ENCODE measurements at regions not wholly inside any gene's neighbourhood (a gene's known extent, or its start where the extent isn't known, plus 50 kb on each side); places are given as distances from the start of the nearest gene placed in this dataset.

- Histone ChIP-seq H3K9ac (ENCODE audit: low read length) (no peak overlapping the region), H3K4me2 (ENCODE audit: low read length) (no peak overlapping the region), H3K27ac (ENCODE audit: low read length) (no peak overlapping the region), H4K20me1 (ENCODE audit: insufficient read depth, low read length) (no peaks in the 10 kb centered on the region), H3K27me3 (ENCODE audit: low read depth, low read length) (no peaks in the 10 kb centered on the region), H3K36me3 (replicated peaks; ENCODE audit: low read depth, low read length) (no peaks in the 10 kb centered on the region), H3K4me1 (ENCODE audit: low read length) (no peaks in the 10 kb centered on the region), H3K9me3 (ENCODE audit: insufficient read depth, low read length) (no peaks in the 10 kb centered on the region), H2AFZ (ENCODE audit: low read depth, low read length) (no peak overlapping the region), H3K79me2 (ENCODE audit: low read length) (no peaks in the 10 kb centered on the region), H3K4me3 (ENCODE audit: low read length) (no peak overlapping the region)
- TF ChIP-seq EZH2phosphoT487 (IDR thresholded peaks at IDR 0.05; ENCODE audit: low read depth), result no peak
- no peak for TF ChIP-seq CTCF (IDR thresholded peaks at IDR 0.05; ENCODE audit: low read depth, low read length)
Measured at GRCh38 chr9:115386963-115387770, 269.2 kb upstream of the TNC start.

- Histone ChIP-seq H3K27me3 (ENCODE audit: low read depth, low read length) (no peaks in the 10 kb centered on the region), H3K4me1 (ENCODE audit: low read length) (no peaks in the 10 kb centered on the region), H3K79me2 (ENCODE audit: low read length) (no peaks in the 10 kb centered on the region), H3K9ac (ENCODE audit: low read length) (no peak overlapping the region), H3K9me3 (ENCODE audit: insufficient read depth, low read length) (no peaks in the 10 kb centered on the region), H3K27ac (ENCODE audit: low read length) (no peak overlapping the region), H4K20me1 (ENCODE audit: insufficient read depth, low read length) (no peaks in the 10 kb centered on the region), H3K36me3 (replicated peaks; ENCODE audit: low read depth, low read length) (no peaks in the 10 kb centered on the region), H2AFZ (ENCODE audit: low read depth, low read length) (no peak overlapping the region), H3K4me3 (ENCODE audit: low read length) (no peak overlapping the region), H3K4me2 (ENCODE audit: low read length) (no peak overlapping the region)
- TF ChIP-seq CTCF (IDR thresholded peaks at IDR 0.05; ENCODE audit: low read depth, low read length), result no peak
- no peak for TF ChIP-seq EZH2phosphoT487 (IDR thresholded peaks at IDR 0.05; ENCODE audit: low read depth)
Measured at GRCh38 chr9:115391168-115391825, 273.3 kb upstream of the TNC start.

GRCh38 chr9:115393976-115394775 is 276.2 kb upstream of the TNC start:
- no peaks in the 10 kb centered on the region for H3K4me1 ChIP-seq (ENCODE audit: low read length)
- no peaks in the 10 kb centered on the region for H3K79me2 ChIP-seq (ENCODE audit: low read length)
- no peak overlapping the region for H3K9ac ChIP-seq (ENCODE audit: low read length)
- H3K9me3 ChIP-seq (ENCODE audit: insufficient read depth, low read length), result no peaks in the 10 kb centered on the region
- no peaks in the 10 kb centered on the region for H4K20me1 ChIP-seq (ENCODE audit: insufficient read depth, low read length)
- no peak overlapping the region for H3K4me2 ChIP-seq (ENCODE audit: low read length)
- H2AFZ ChIP-seq (ENCODE audit: low read depth, low read length), result no peak overlapping the region
- no peaks in the 10 kb centered on the region for H3K27me3 ChIP-seq (ENCODE audit: low read depth, low read length)
- H3K4me3 ChIP-seq (ENCODE audit: low read length), result no peak overlapping the region
- no peak overlapping the region for H3K27ac ChIP-seq (ENCODE audit: low read length)
- TF ChIP-seq CTCF (IDR thresholded peaks at IDR 0.05; ENCODE audit: low read depth, low read length) (no peak), EZH2phosphoT487 (IDR thresholded peaks at IDR 0.05; ENCODE audit: low read depth) (no peak)
- no peaks in the 10 kb centered on the region for H3K36me3 ChIP-seq (replicated peaks; ENCODE audit: low read depth, low read length)

- H3K27me3 ChIP-seq (ENCODE audit: low read depth, low read length), result no peaks in the 10 kb centered on the region
- no peaks in the 10 kb centered on the region for H3K9me3 ChIP-seq (ENCODE audit: insufficient read depth, low read length)
- no peaks in the 10 kb centered on the region for H3K36me3 ChIP-seq (replicated peaks; ENCODE audit: low read depth, low read length)
- no peak overlapping the region for H3K4me2 ChIP-seq (ENCODE audit: low read length)
- no peaks in the 10 kb centered on the region for H3K79me2 ChIP-seq (ENCODE audit: low read length)
- no peak overlapping the region for H2AFZ ChIP-seq (ENCODE audit: low read depth, low read length)
- no peak for TF ChIP-seq EZH2phosphoT487 (IDR thresholded peaks at IDR 0.05; ENCODE audit: low read depth)
- no peak overlapping the region for H3K9ac ChIP-seq (ENCODE audit: low read length)
- no peaks in the 10 kb centered on the region for H3K4me1 ChIP-seq (ENCODE audit: low read length)
- no peak overlapping the region for H3K4me3 ChIP-seq (ENCODE audit: low read length)
- no peaks in the 10 kb centered on the region for H4K20me1 ChIP-seq (ENCODE audit: insufficient read depth, low read length)
- no peak overlapping the region for H3K27ac ChIP-seq (ENCODE audit: low read length)
Measured at GRCh38 chr9:115395511-115396021, 277.6 kb upstream of the TNC start.

Data from OCI-LY3 (cell line).